Stomach smooth muscle (tissue), 2 donors: ENCODE measurements at regions not wholly inside any gene's neighbourhood (a gene's known extent, or its start where the extent isn't known, plus 50 kb on each side); places are given as distances from the start of the nearest gene placed in this dataset.

Source experiments
- H3K27ac ChIP-seq: one replicate; pipeline ENCODE4 v1.7.0; 2013; ENCODE audit warnings: mild to moderate bottlenecking, low read length, inconsistent platforms
- H3K27me3 ChIP-seq, 2 donors: one replicate each; pipeline ENCODE4 v1.7.0; 2013; ENCODE audit warnings: low read length in 2 of 2; ENCODE audit not compliant: insufficient read depth in 2 of 2, control insufficient read depth in 1 of 2
- H3K36me3 ChIP-seq, 2 donors: one replicate each; pipeline ENCODE4 v1.7.0; 2013; ENCODE audit warnings: low read length in 2 of 2; ENCODE audit not compliant: control insufficient read depth in 2 of 2, insufficient read depth in 2 of 2
- H3K4me1 ChIP-seq: one replicate; pipeline ENCODE4 v1.7.0; 2013; ENCODE audit warnings: low read length; ENCODE audit not compliant: control insufficient read depth, insufficient read depth
- H3K4me3 ChIP-seq, 2 donors: one replicate each; pipeline ENCODE4 v1.7.0; 2013; ENCODE audit warnings: low read length in 2 of 2
- H3K9ac ChIP-seq, 2 donors: one replicate each; pipeline ENCODE4 v1.7.0; 2013; ENCODE audit warnings: low read length in 2 of 2, mild to moderate bottlenecking in 1 of 2
- H3K9me3 ChIP-seq, 2 donors: one replicate each; pipeline ENCODE4 v1.7.0; 2013; ENCODE audit warnings: low read length in 2 of 2; ENCODE audit not compliant: control insufficient read depth in 2 of 2
- donor health status: healthy.
- donor health status: Pancreatic carcinoma.

GRCh38 chr14:28678887-28679286 is 87.7 kb upstream of the FOXG1 start:
- Histone ChIP-seq H3K36me3 (no peaks in the 10 kb centered on the region), H3K27ac (no peak overlapping the region), H3K27me3 (no peaks in the 10 kb centered on the region), H3K4me1 (no peaks in the 10 kb centered on the region), H3K9ac (no peak overlapping the region), H3K9me3 (no peaks in the 10 kb centered on the region), H3K4me3 (no peak overlapping the region)

GRCh38 chr14:28681681-28682080 is 84.9 kb upstream of the FOXG1 start:
- Histone ChIP-seq H3K4me3 (no peak overlapping the region), H3K4me1 (no peaks in the 10 kb centered on the region), H3K36me3 (no peaks in the 10 kb centered on the region), H3K9me3 (no peaks in the 10 kb centered on the region), H3K27ac (no peak overlapping the region), H3K9ac (no peak overlapping the region), H3K27me3 (no peaks in the 10 kb centered on the region)

- no peaks in the 10 kb centered on the region for H3K27me3 ChIP-seq
- H3K4me1 ChIP-seq: no peaks in the 10 kb centered on the region
- no peak overlapping the region for H3K9ac ChIP-seq
- no peaks in the 10 kb centered on the region for H3K36me3 ChIP-seq
- no peak overlapping the region for H3K27ac ChIP-seq
- no peak overlapping the region for H3K4me3 ChIP-seq
- H3K9me3 ChIP-seq: no peaks in the 10 kb centered on the region
These were observed 76.4 kb upstream of the FOXG1 start for GRCh38 chr14:28690029-28690692.

- no peak overlapping the region for H3K27ac ChIP-seq
- H3K27me3 ChIP-seq: no peaks in the 10 kb centered on the region
- no peaks in the 10 kb centered on the region for H3K36me3 ChIP-seq
- no peak overlapping the region for H3K9ac ChIP-seq
- no peaks in the 10 kb centered on the region for H3K9me3 ChIP-seq
- H3K4me3 ChIP-seq: no peak overlapping the region
- H3K4me1 ChIP-seq: no peaks in the 10 kb centered on the region
These were observed 71.5 kb upstream of the FOXG1 start for GRCh38 chr14:28695109-28695508.

GRCh38 chr14:28701733-28702132 is 64.9 kb upstream of the FOXG1 start:
- H3K36me3 ChIP-seq: no peaks in the 10 kb centered on the region
- H3K27ac ChIP-seq: no peak overlapping the region
- no peak overlapping the region for H3K9ac ChIP-seq
- no peaks in the 10 kb centered on the region for H3K4me1 ChIP-seq
- H3K9me3 ChIP-seq: no peaks in the 10 kb centered on the region
- H3K4me3 ChIP-seq: no peak overlapping the region
- H3K27me3 ChIP-seq: no peaks in the 10 kb centered on the region

- Histone ChIP-seq H3K9me3 (no peaks in the 10 kb centered on the region), H3K27me3 (no peaks in the 10 kb centered on the region), H3K27ac (no peak overlapping the region), H3K4me1 (no peaks in the 10 kb centered on the region), H3K36me3 (no peaks in the 10 kb centered on the region), H3K4me3 (no peak overlapping the region), H3K9ac (no peak overlapping the region)
These were observed 63.1 kb upstream of the FOXG1 start for GRCh38 chr14:28703482-28703881.

GRCh38 chr14:28704153-28704552 is 62.4 kb upstream of the FOXG1 start:
- Histone ChIP-seq H3K9ac (no peak overlapping the region), H3K4me3 (no peak overlapping the region), H3K27ac (no peak overlapping the region), H3K27me3 (no peaks in the 10 kb centered on the region), H3K36me3 (no peaks in the 10 kb centered on the region), H3K4me1 (no peaks in the 10 kb centered on the region), H3K9me3 (no peaks in the 10 kb centered on the region)

- Histone ChIP-seq H3K36me3 (no peaks in the 10 kb centered on the region), H3K4me1 (no peaks in the 10 kb centered on the region), H3K27me3 (no peaks in the 10 kb centered on the region), H3K4me3 (no peak overlapping the region), H3K9ac (no peak overlapping the region), H3K9me3 (peaks cover 0 to 3% of the 10 kb centered on the region in 2 donors), H3K27ac (no peak overlapping the region)
These were observed 58.8 kb upstream of the FOXG1 start for GRCh38 chr14:28707814-28708213.

- H3K27me3 ChIP-seq: no peaks in the 10 kb centered on the region
- no peak overlapping the region for H3K9ac ChIP-seq
- no peak overlapping the region for H3K27ac ChIP-seq
- peaks cover 0 to 3% of the 10 kb centered on the region in 2 donors for H3K9me3 ChIP-seq
- H3K4me1 ChIP-seq: no peaks in the 10 kb centered on the region
- H3K4me3 ChIP-seq: no peak overlapping the region
- no peaks in the 10 kb centered on the region for H3K36me3 ChIP-seq
These were observed 56.8 kb upstream of the FOXG1 start for GRCh38 chr14:28709571-28710305.
